Thymus (tissue), 11 donors: ENCODE measurements at regions not wholly inside any gene's neighbourhood (a gene's known extent, or its start where the extent isn't known, plus 50 kb on each side); places are given as distances from the start of the nearest gene placed in this dataset.

Experiments
- DNase-seq, 9 donors: peaks; one replicate each; pipeline ENCODE4 v3.0.0-alpha.2; 2013; ENCODE audit warnings: low spot score in 9 of 9, low read depth in 6 of 9, missing footprints in 1 of 9
- H3K27ac ChIP-seq, 2 donors: one replicate each; pipeline ENCODE4 v1.5.1; 2013; ENCODE audit warnings: control low read depth in 1 of 2, low read depth in 1 of 2, low read length in 1 of 2, mild to moderate bottlenecking in 1 of 2, moderate library complexity in 1 of 2
- H3K27me3 ChIP-seq, 2 donors: one replicate each; pipeline ENCODE4 v1.5.1; 2013; ENCODE audit warnings: low read length in 1 of 2; ENCODE audit not compliant: control insufficient read depth in 2 of 2, insufficient read depth in 1 of 2
- H3K36me3 ChIP-seq, 2 donors: one replicate each; pipeline ENCODE4 v1.5.1; 2013; ENCODE audit warnings: low read length in 1 of 2, mild to moderate bottlenecking in 1 of 2, moderate library complexity in 1 of 2; ENCODE audit not compliant: control insufficient read depth in 2 of 2, insufficient read depth in 2 of 2
- H3K4me1 ChIP-seq, 2 donors: one replicate each; pipeline ENCODE4 v1.5.1; 2013; ENCODE audit warnings: low read length in 2 of 2; ENCODE audit not compliant: control insufficient read depth in 2 of 2, insufficient read depth in 2 of 2
- H3K4me3 ChIP-seq, 2 donors: one replicate each; pipeline ENCODE4 v1.5.1; 2013; ENCODE audit warnings: low read length in 2 of 2, control low read depth in 1 of 2, mild to moderate bottlenecking in 1 of 2
- H3K9me3 ChIP-seq, 2 donors: one replicate each; pipeline ENCODE4 v1.5.1; 2013; ENCODE audit warnings: low read length in 1 of 2, mild to moderate bottlenecking in 1 of 2; ENCODE audit not compliant: control insufficient read depth in 2 of 2, insufficient read depth in 1 of 2
- WGBS: extraction: QIAGEN DNeasy Blood & Tissue Kit; methylation state at CpG from one replicate; pipeline ENCODE4 v1.1.7; 2013; 5-methylcytosine and 5-hydroxymethylcytosine counted together
- donor health status: healthy.

- Histone ChIP-seq H3K4me1 (no peaks in the 10 kb centered on the region), H3K27me3 (no peaks in the 10 kb centered on the region), H3K4me3 (no peak overlapping the region), H3K27ac (no peak overlapping the region), H3K9me3 (no peaks in the 10 kb centered on the region), H3K36me3 (no peaks in the 10 kb centered on the region)
- no peak for DNase-seq
- WGBS = 94% methylated on average over 3 of the region's 3 CpGs
Measured at GRCh38 chr15:62301993-62302675, 137.0 kb upstream of the C2CD4B start.

DNA sequence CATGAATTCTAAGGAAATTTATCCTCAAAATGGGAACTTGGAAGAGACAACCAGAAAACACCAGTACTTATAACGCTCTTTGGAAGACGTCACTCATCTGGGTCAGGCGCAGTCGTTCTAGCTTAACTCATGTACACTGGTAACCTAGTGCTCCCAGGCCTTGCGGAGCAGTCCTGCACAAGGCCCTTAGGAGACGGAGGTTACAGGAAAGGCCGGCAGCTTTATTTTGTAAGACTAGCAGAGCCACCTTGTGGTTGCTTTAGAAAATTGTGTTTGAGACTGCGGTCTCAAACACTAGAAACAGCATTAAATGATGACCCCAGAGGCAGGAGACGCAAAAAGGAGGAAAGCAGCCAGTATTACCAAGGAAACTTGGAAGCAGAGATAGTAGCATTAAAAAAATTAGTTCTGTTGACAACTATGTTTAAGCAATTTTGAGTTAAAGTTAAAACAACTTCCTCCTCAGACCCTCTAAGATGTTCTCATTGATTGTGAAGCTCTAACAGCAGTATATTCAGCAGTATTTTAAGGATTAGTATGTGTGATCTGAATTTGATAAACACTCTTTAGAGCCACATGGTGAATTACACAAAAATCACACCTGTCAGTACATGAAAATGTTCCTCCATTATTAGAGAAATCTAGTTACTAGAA, 141.9 kb upstream of the C2CD4B start:
- 44% methylated on average over 9 of the region's 9 CpGs for WGBS
- Histone ChIP-seq H3K9me3 (no peaks in the 10 kb centered on the region), H3K4me1 (no peaks in the 10 kb centered on the region), H3K27me3 (no peaks in the 10 kb centered on the region), H3K27ac (no peak overlapping the region), H3K4me3 (no peak overlapping the region), H3K36me3 (no peaks in the 10 kb centered on the region)
- peak in 5 of 9 donors; percentile 0 to 28 (median 4) for DNase-seq

GRCh38 chr15:62307551-62307950, 142.5 kb upstream of the C2CD4B start:
- Histone ChIP-seq H3K36me3 (no peaks in the 10 kb centered on the region), H3K27ac (no peak overlapping the region), H3K27me3 (no peaks in the 10 kb centered on the region), H3K9me3 (no peaks in the 10 kb centered on the region), H3K4me3 (no peak overlapping the region), H3K4me1 (no peaks in the 10 kb centered on the region)
- WGBS = 95% methylated on average over 2 of the region's 2 CpGs
- no peak for DNase-seq

DNA sequence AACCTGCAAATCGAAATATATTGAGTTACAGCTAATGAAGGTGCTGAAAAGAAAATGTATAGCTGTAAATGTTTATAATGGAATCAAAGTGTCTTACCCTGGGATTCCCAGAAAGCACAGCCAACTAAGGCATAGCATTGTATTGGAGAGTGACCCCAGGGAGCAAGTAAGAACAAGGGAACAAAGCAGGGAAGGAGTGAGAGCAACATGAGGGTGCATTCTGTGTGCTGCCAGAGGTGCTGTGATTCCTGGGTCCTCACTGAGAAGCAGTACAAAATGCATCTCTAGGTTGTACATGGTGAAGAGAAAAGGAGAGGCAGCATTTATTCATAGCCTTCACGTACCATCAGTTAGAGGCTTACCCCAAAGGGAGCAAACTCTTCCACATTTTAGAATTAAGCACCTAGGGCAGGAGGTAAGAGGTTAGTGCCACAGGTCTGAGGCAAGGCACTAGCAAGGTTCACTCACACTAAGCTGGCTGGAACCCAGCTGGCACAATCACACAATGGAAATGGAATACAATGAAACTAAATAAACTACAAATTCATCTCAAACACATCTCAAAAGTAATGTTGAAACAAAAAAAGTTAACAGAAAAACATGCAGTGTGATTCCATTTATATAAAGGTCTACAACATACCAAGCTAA, 151.5 kb upstream of the C2CD4B start:
- Histone ChIP-seq H3K27me3 (peaks cover 0 to 2% of the 10 kb centered on the region in 2 donors), H3K4me1 (no peaks in the 10 kb centered on the region), H3K36me3 (no peaks in the 10 kb centered on the region), H3K4me3 (no peak overlapping the region), H3K27ac (no peak overlapping the region), H3K9me3 (no peaks in the 10 kb centered on the region)
- 83% methylated on average over 2 of the region's 2 CpGs for WGBS
- DNase-seq = no peak

DNA sequence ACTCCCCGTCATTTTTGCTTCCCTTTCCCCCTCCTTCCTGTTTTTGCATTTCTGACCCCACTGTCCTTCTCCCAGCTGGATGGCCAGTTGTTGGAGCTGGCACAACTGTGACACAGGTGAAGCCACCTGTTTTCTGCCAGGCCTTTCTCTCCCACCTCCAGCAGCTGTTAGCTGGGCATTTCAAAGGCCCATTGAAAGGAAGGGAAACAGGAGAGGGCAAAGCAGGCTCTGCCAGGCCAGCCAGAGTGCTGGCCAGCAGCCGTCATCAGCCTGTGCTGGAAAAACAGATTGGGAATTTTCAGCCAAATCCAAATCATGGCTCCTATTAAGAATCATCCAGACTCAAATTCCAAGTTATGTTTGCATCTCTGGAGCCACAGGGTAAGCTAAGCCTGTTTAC, 155.2 kb upstream of the C2CD4B start:
- no peaks in the 10 kb centered on the region for H3K4me1 ChIP-seq
- H3K27me3 ChIP-seq = peaks cover 2 to 3% of the 10 kb centered on the region in 2 donors
- DNase-seq = no peak
- H3K27ac ChIP-seq = no peak overlapping the region
- H3K36me3 ChIP-seq = no peaks in the 10 kb centered on the region
- no peak overlapping the region for H3K4me3 ChIP-seq
- no peaks in the 10 kb centered on the region for H3K9me3 ChIP-seq
- WGBS = 79% methylated on average over 2 of the region's 2 CpGs

- Histone ChIP-seq H3K4me3 (no peak overlapping the region), H3K4me1 (no peaks in the 10 kb centered on the region), H3K27me3 (peaks cover 7% of the 10 kb centered on the region in 2 donors), H3K9me3 (no peaks in the 10 kb centered on the region), H3K36me3 (no peaks in the 10 kb centered on the region), H3K27ac (no peak overlapping the region)
- 72% methylated on average over 8 of the region's 8 CpGs for WGBS
- no peak for DNase-seq
Measured at GRCh38 chr15:62323353-62323890, 158.3 kb upstream of the C2CD4B start.

DNA sequence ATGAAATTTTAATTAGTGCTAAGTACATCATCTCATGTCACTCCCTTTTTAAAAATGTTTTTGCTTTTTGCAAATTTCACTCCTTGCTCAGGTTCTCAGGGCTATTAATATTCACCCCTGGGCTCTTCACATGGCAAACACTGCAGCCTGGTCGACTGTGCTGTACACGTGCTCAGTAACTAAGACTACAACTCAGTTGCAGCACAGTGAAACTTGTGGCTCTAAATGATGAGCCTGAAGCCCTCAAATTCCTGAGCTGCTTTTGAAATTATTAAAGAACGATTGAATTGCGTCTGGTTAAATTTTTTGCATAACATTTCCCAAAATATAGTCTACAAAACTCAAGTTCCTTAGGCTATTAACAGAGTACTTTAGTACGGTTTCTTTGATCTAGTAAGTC, 159.3 kb upstream of the C2CD4B start:
- 92% methylated on average over 5 of the region's 5 CpGs for WGBS
- H3K36me3 ChIP-seq = no peaks in the 10 kb centered on the region
- DNase-seq = no peak
- H3K27me3 ChIP-seq = peaks cover 7% of the 10 kb centered on the region in 2 donors
- no peak overlapping the region for H3K4me3 ChIP-seq
- H3K9me3 ChIP-seq = no peaks in the 10 kb centered on the region
- no peak overlapping the region for H3K27ac ChIP-seq
- no peaks in the 10 kb centered on the region for H3K4me1 ChIP-seq

- WGBS = 89% methylated on average over 7 of the region's 7 CpGs
Measured at GRCh38 chr15:62325597-62325996, 160.5 kb upstream of the C2CD4B start.

DNA sequence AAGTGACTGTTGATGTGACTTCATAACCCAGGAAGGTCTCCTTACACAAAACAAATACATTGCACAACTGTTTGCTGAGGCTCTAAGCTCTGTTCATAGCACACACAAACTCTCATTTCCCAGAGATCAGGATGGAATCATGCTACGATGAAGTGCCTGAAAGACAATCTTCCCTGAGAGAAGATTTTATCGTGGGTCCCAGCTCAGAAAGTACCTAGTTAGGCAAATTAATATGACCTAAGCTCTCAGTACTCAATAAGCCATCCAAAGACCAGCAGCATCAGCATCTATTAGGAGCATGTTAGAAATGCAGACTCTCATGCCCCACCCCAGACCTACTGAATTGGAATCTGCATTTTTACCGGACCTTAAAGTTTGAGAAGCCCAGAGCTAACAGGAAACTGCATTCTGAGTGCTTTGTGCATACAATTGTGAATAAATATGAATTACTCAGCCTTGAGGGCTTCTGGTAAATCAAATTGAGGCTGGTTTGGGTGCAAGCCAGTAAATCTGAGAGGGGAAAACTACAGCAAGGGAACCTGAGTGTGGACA, 161.5 kb upstream of the C2CD4B start:
- no peaks in the 10 kb centered on the region for H3K36me3 ChIP-seq
- no peak for DNase-seq
- H3K27me3 ChIP-seq = peaks cover 4 to 7% of the 10 kb centered on the region in 2 donors
- WGBS = 94% methylated on average over 3 of the region's 3 CpGs
- H3K9me3 ChIP-seq = no peaks in the 10 kb centered on the region
- H3K4me1 ChIP-seq = no peaks in the 10 kb centered on the region
- no peak overlapping the region for H3K4me3 ChIP-seq
- no peak overlapping the region for H3K27ac ChIP-seq

More at GRCh38 chr15:62325597-62325996, 160.5 kb upstream of the C2CD4B start:
- no peaks in the 10 kb centered on the region for H3K9me3 ChIP-seq
- no peaks in the 10 kb centered on the region for H3K36me3 ChIP-seq
- DNase-seq = no peak
- H3K4me1 ChIP-seq = no peaks in the 10 kb centered on the region
- H3K4me3 ChIP-seq = no peak overlapping the region
- peaks cover 4 to 7% of the 10 kb centered on the region in 2 donors for H3K27me3 ChIP-seq
- no peak overlapping the region for H3K27ac ChIP-seq
